Naive B cell (primary cell): ENCODE measurements at regions not wholly inside any gene's neighbourhood (a gene's known extent, or its start where the extent isn't known, plus 50 kb on each side); places are given as distances from the start of the nearest gene placed in this dataset.

ENCODE experiments used
- ATAC-seq, 2 donors: fragments of 150-1000 bp; cut with Tn5 transposase; 2 replicates each; pipeline ENCODE4 v1.10.0; 2021; ENCODE audit warnings: low read depth in 2 of 2, mild to moderate bottlenecking in 2 of 2, moderate library complexity in 2 of 2
- DNase-seq: peaks from one replicate; pipeline ENCODE4 v3.0.0; 2022
- H3K27ac Mint-ChIP-seq, 6 donors: one replicate each; pipeline ENCODE4 v1.8.0; 2020 to 2022; ENCODE audit warnings: mild to moderate bottlenecking in 6 of 6, mixed read lengths in 6 of 6, moderate library complexity in 5 of 6, inconsistent platforms in 2 of 6
- H3K27me3 Mint-ChIP-seq, 3 donors: one replicate each; pipeline ENCODE4 v1.8.0; 2021 to 2022; ENCODE audit warnings: mixed read lengths in 3 of 3, mild to moderate bottlenecking in 1 of 3
- H3K36me3 Mint-ChIP-seq, 2 donors: one replicate each; pipeline ENCODE4 v1.8.0; 2020 to 2022; ENCODE audit warnings: mixed read lengths in 2 of 2, inconsistent platforms in 1 of 2, mild to moderate bottlenecking in 1 of 2
- H3K4me1 Mint-ChIP-seq, 3 donors: one replicate each; pipeline ENCODE4 v1.8.0; 2020 to 2022; ENCODE audit warnings: mixed read lengths in 3 of 3, inconsistent platforms in 1 of 3, mild to moderate bottlenecking in 1 of 3, moderate library complexity in 1 of 3
- H3K4me3 Mint-ChIP-seq, 8 donors: one replicate each; pipeline ENCODE4 v1.8.0; 2020 to 2022; ENCODE audit warnings: mild to moderate bottlenecking in 8 of 8, mixed read lengths in 8 of 8, moderate library complexity in 8 of 8, inconsistent platforms in 2 of 8
- H3K9me3 Mint-ChIP-seq, 7 donors: one replicate each; pipeline ENCODE4 v1.8.0; 2020 to 2022; ENCODE audit warnings: mixed read lengths in 7 of 7, mild to moderate bottlenecking in 5 of 7, inconsistent platforms in 2 of 7, moderate library complexity in 1 of 7

GRCh38 chr18:29007986-29008654 lies 831.2 kb upstream of the CDH2 start:
- H3K4me3 Mint-ChIP-seq, result no peak overlapping the region
- H3K27ac Mint-ChIP-seq, result no peak overlapping the region
- DNase-seq (no peak), ATAC-seq (no peak)
- H3K27me3 Mint-ChIP-seq, result no peaks in the 10 kb centered on the region
- no peaks in the 10 kb centered on the region for H3K36me3 Mint-ChIP-seq
- peaks cover 0 to 9% (median 4%) of the 10 kb centered on the region in 7 donors for H3K9me3 Mint-ChIP-seq
- no peaks in the 10 kb centered on the region for H3K4me1 Mint-ChIP-seq

DNA sequence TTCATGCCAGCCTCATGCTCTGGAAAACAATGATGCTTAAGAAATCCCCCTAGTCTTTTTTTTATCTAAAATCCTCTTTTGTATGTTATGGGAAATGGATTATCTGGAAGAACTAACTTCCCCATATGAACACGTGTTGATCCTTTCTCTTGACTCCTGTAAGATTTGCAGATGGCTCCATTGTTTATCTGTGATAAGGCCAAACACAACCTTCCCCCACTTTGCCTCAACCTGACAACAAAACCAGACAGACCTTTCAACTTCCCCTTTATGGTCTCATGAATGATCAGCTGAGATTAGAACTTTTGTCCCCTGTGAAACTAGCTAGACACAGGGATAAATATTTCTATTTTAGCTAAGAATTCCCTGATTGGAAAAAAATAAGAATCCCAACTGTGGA lies 828.0 kb upstream of the CDH2 start:
- Mint-ChIP-seq H3K27me3 (no peaks in the 10 kb centered on the region), H3K27ac (no peak overlapping the region), H3K36me3 (no peaks in the 10 kb centered on the region), H3K4me1 (no peaks in the 10 kb centered on the region), H3K4me3 (no peak overlapping the region), H3K9me3 (peaks cover 0 to 10% (median 7%) of the 10 kb centered on the region in 7 donors)
- DNase-seq (no peak), ATAC-seq (no peak)

DNA sequence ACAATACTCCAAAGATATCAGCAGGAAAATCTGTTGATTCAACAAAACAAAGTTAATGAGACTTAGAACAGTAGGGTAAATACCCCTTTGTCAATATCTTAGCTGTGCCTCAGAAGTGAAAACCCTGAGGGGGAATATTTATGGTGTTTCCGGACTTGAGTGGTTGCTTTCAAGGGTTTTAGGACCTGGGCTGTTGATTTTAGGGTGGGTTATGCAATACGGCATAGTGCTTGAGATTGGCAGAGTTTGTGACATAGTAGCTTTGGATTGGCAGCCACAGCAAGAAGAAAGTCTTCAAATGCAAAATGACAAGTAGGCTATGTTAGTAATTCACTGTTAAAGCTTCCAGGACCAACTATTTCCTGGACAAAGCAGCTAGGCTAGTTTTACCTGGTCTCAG lies 826.3 kb upstream of the CDH2 start:
- no peaks in the 10 kb centered on the region for H3K36me3 Mint-ChIP-seq
- peaks cover 0 to 17% (median 7%) of the 10 kb centered on the region in 7 donors for H3K9me3 Mint-ChIP-seq
- ATAC-seq (no peak), DNase-seq (no peak)
- H3K4me3 Mint-ChIP-seq, result no peak overlapping the region
- no peaks in the 10 kb centered on the region for H3K4me1 Mint-ChIP-seq
- no peak overlapping the region for H3K27ac Mint-ChIP-seq
- no peaks in the 10 kb centered on the region for H3K27me3 Mint-ChIP-seq

- no peaks in the 10 kb centered on the region for H3K27me3 Mint-ChIP-seq
- ATAC-seq, result no peak
- H3K4me1 Mint-ChIP-seq, result no peaks in the 10 kb centered on the region
Observed at GRCh38 chr18:29002747-29003146, 825.8 kb upstream of the CDH2 start.

GRCh38 chr18:28999726-29000125 lies 822.8 kb upstream of the CDH2 start:
- H3K4me1 Mint-ChIP-seq, result no peaks in the 10 kb centered on the region
- H3K9me3 Mint-ChIP-seq, result peaks cover 0 to 12% (median 2%) of the 10 kb centered on the region in 7 donors
- no peak overlapping the region for H3K4me3 Mint-ChIP-seq
- H3K36me3 Mint-ChIP-seq, result no peaks in the 10 kb centered on the region
- no peak overlapping the region for H3K27ac Mint-ChIP-seq
- H3K27me3 Mint-ChIP-seq, result no peaks in the 10 kb centered on the region
- DNase-seq (no peak), ATAC-seq (no peak)

More at GRCh38 chr18:29002747-29003146, 825.8 kb upstream of the CDH2 start:
- Mint-ChIP-seq H3K36me3 (no peaks in the 10 kb centered on the region), H3K9me3 (peaks cover 0 to 12% (median 5%) of the 10 kb centered on the region in 7 donors), H3K27ac (no peak overlapping the region), H3K4me3 (no peak overlapping the region)
- DNase-seq, result no peak

- Mint-ChIP-seq H3K9me3 (peaks cover 0 to 13% (median 4%) of the 10 kb centered on the region in 7 donors), H3K4me1 (no peaks in the 10 kb centered on the region), H3K36me3 (no peaks in the 10 kb centered on the region), H3K4me3 (no peak overlapping the region), H3K27ac (no peak overlapping the region), H3K27me3 (no peaks in the 10 kb centered on the region)
- no peak for ATAC-seq
- no peak for DNase-seq
Observed at GRCh38 chr18:28995319-28995718, 818.4 kb upstream of the CDH2 start.

DNA sequence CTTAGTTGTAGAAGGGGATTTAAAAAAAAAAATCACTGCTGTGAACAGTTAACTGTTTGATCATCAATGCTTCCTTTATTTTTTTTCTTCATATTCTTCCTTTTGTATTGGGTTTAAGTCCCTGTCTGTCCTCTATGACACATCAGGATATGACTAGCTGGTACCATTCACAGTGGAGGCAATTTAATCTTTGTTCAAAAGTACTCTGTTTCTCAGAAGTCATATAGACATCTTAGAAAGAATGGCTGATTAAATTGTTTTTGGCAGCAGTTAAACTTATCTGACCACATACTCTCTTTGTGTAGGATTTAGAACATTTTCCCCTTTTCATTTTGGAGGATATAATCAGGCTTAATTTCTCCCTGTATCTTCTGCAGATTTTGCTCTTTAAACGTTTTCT lies 807.8 kb upstream of the CDH2 start:
- Mint-ChIP-seq H3K27ac (no peak overlapping the region), H3K9me3 (peaks cover 0 to 7% (median 0%) of the 10 kb centered on the region in 7 donors), H3K27me3 (no peaks in the 10 kb centered on the region), H3K4me3 (no peak overlapping the region), H3K36me3 (no peaks in the 10 kb centered on the region), H3K4me1 (no peaks in the 10 kb centered on the region)
- ATAC-seq (no peak), DNase-seq (no peak)

DNA sequence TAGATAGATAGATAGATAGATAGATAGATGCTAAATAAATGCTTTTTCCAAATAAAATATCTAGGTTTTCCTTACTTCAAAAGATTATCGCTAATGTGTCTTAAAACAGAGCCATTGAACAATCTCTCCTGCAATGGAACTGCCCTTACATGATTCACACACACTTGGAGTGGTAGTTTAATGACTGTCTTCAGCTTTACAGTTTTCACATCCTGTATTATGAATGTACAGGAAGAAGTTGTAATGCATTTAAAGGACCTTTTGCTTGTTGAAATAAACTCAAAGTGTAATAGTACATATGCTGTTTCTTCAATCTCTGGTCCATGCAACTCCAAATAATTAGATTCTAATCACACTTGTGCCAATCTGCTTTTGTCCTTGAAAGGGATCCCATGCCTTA lies 797.6 kb upstream of the CDH2 start:
- Mint-ChIP-seq H3K4me3 (no peak overlapping the region), H3K4me1 (no peaks in the 10 kb centered on the region), H3K36me3 (no peaks in the 10 kb centered on the region), H3K27ac (no peak overlapping the region), H3K27me3 (no peaks in the 10 kb centered on the region), H3K9me3 (peaks cover 0 to 10% (median 6%) of the 10 kb centered on the region in 7 donors)
- ATAC-seq (no peak), DNase-seq (no peak)

GRCh38 chr18:28973324-28973723 lies 796.4 kb upstream of the CDH2 start:
- no peaks in the 10 kb centered on the region for H3K4me1 Mint-ChIP-seq
- no peaks in the 10 kb centered on the region for H3K27me3 Mint-ChIP-seq
- no peak overlapping the region for H3K4me3 Mint-ChIP-seq
- no peaks in the 10 kb centered on the region for H3K36me3 Mint-ChIP-seq
- peak overlapping the region in 1 of 6 donors; percentile 4 for H3K27ac Mint-ChIP-seq
- peaks cover 0 to 12% (median 6%) of the 10 kb centered on the region in 7 donors for H3K9me3 Mint-ChIP-seq
- DNase-seq, result no peak
- no peak for ATAC-seq

GRCh38 chr18:28972333-28972907 lies 795.5 kb upstream of the CDH2 start:
- ATAC-seq, result no peak
- H3K27ac Mint-ChIP-seq, result no peak overlapping the region
- peaks cover 0 to 11% (median 6%) of the 10 kb centered on the region in 7 donors for H3K9me3 Mint-ChIP-seq
- H3K27me3 Mint-ChIP-seq, result no peaks in the 10 kb centered on the region
- no peak for DNase-seq
- H3K36me3 Mint-ChIP-seq, result no peaks in the 10 kb centered on the region
- no peak overlapping the region for H3K4me3 Mint-ChIP-seq
- no peaks in the 10 kb centered on the region for H3K4me1 Mint-ChIP-seq

DNA sequence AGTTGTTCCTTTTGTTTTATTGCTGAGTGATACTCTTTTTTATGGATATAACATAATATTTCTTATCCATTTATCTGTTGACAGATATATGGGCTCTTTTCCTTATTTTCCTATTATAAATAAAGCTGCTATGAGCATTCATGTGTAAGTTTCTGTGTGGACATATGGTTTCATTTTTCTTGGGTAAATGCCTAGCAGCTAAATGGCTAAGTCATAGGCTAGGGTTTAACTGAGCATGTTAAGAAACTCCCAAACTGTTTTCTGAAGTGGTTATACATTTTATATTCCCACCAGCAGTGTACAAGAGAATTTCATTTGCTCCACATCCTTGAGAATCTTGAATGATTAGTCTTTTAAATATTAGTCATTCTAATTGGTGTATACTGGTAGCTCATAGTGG lies 786.6 kb upstream of the CDH2 start:
- Mint-ChIP-seq H3K36me3 (no peaks in the 10 kb centered on the region), H3K4me3 (no peak overlapping the region), H3K27me3 (no peaks in the 10 kb centered on the region), H3K27ac (no peak overlapping the region), H3K9me3 (peaks cover 0 to 4% (median 2%) of the 10 kb centered on the region in 7 donors), H3K4me1 (no peaks in the 10 kb centered on the region)
- DNase-seq (no peak), ATAC-seq (no peak)

DNA sequence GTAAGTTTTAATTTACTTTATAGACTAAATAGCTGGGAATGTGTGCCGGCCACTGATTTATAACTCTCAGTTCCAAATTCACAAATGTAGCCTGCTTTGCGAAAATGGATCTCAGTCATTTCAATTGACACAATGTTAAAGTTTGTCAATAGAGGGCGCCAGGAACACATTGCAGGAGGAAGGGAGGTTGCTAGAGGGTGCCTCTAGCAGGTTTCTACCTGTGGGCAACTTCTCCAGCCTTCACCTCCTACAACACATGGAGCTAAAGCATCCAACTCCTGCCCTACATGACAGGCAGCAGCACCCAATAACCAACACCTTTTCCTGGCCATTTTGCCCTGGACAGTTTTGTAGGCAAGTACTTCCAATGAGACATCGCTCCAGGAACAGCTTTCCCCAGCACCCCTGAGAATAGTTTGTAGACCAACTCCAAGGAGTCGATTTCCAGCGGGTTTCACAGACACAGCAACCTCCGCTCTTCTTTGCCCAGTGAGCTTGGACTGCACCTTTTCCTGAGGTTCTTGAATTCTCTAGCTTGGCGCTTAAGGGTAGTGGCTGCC lies 784.8 kb upstream of the CDH2 start:
- H3K4me3 Mint-ChIP-seq, result no peak overlapping the region
- H3K36me3 Mint-ChIP-seq, result no peaks in the 10 kb centered on the region
- ATAC-seq (no peak), DNase-seq (no peak)
- H3K27me3 Mint-ChIP-seq, result no peaks in the 10 kb centered on the region
- H3K9me3 Mint-ChIP-seq, result peaks cover 0 to 4% (median 0%) of the 10 kb centered on the region in 7 donors
- no peaks in the 10 kb centered on the region for H3K4me1 Mint-ChIP-seq
- H3K27ac Mint-ChIP-seq, result no peak overlapping the region

DNA sequence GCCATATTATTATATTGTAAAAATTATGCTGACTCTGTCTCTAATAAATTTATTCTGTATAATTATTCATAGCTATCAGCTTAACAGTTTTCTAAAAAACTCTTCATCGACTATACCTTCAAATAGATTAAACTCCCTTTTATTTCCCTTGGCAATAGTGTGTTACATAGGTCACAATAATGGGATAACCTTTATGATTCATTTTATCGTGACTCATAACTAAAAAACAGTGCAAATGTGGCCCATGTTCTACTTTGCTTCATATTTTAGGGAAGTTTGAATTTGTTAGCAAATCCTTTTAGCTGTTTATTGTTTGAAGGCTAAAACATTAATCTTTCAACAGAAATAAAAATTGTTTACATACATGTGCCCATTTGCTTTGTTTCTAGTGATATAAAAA lies 783.2 kb upstream of the CDH2 start:
- H3K9me3 Mint-ChIP-seq, result peaks cover 0 to 7% (median 5%) of the 10 kb centered on the region in 7 donors
- no peak overlapping the region for H3K4me3 Mint-ChIP-seq
- no peaks in the 10 kb centered on the region for H3K36me3 Mint-ChIP-seq
- no peak overlapping the region for H3K27ac Mint-ChIP-seq
- no peaks in the 10 kb centered on the region for H3K27me3 Mint-ChIP-seq
- ATAC-seq, result no peak
- H3K4me1 Mint-ChIP-seq, result no peaks in the 10 kb centered on the region
- DNase-seq, result no peak

DNA sequence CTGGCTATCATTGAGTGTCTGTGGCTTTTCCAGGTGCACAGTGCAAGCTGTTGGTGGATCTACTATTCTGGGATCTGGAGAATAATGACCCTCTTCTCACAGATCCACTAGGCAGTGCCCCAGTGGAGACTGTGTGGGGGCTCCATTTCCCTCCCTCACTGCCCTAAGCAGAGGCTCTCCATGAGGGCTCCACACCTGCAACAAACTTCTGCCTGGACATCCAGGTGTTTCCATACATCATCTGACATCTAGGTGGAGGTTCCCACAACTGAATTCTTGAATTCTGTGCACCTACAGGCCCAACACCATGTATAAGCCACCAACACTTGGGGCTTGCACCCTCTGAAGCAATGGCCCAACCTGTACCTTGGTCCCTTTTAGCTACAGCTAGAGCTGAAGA lies 775.4 kb upstream of the CDH2 start:
- DNase-seq (no peak), ATAC-seq (no peak)
- H3K27ac Mint-ChIP-seq, result no peak overlapping the region
- H3K9me3 Mint-ChIP-seq, result peaks cover 7 to 37% (median 12%) of the 10 kb centered on the region in 7 donors
- no peak overlapping the region for H3K4me3 Mint-ChIP-seq
- no peaks in the 10 kb centered on the region for H3K36me3 Mint-ChIP-seq
- no peaks in the 10 kb centered on the region for H3K4me1 Mint-ChIP-seq
- H3K27me3 Mint-ChIP-seq, result no peaks in the 10 kb centered on the region
